Tibial nerve (tissue), 4 donors: ENCODE measurements at regions not wholly inside any gene's neighbourhood (a gene's known extent, or its start where the extent isn't known, plus 50 kb on each side); places are given as distances from the start of the nearest gene placed in this dataset.

Experiments
- DNase-seq, 2 donors: peaks; one replicate each; pipeline ENCODE4 v3.0.0-alpha.2; 2019; ENCODE audit warnings: low spot score in 2 of 2
- H3K27ac ChIP-seq, 4 donors: fragments of 200-600 bp; sonication (generic) in 3 of 4; one replicate each; pipeline ENCODE4 v1.5.1; 2017 to 2019; ENCODE audit warnings: mild to moderate bottlenecking in 1 of 4
- H3K27me3 ChIP-seq, 2 donors: fragments of 200-600 bp; sonication (generic) in 1 of 2; one replicate each; pipeline versions ENCODE4 v1.5.1 to v1.6.0; 2017 to 2019
- H3K36me3 ChIP-seq, 3 donors: fragments of 200-600 bp; sonication (generic); one replicate each; pipeline ENCODE4 v1.5.1; 2018 to 2019
- H3K4me1 ChIP-seq, 4 donors: fragments of 200-600 bp; sonication (generic) in 3 of 4; one replicate each; pipeline ENCODE4 v1.5.1; 2017 to 2019
- H3K4me3 ChIP-seq, 4 donors: fragments of 200-600 bp; sonication (generic) in 3 of 4; one replicate each; pipeline ENCODE4 v1.5.1; 2017 to 2019; ENCODE audit warnings: mild to moderate bottlenecking in 1 of 4, moderate library complexity in 1 of 4
- H3K9me3 ChIP-seq, 4 donors: fragments of 200-600 bp; sonication (generic) in 3 of 4; one replicate each; pipeline ENCODE4 v1.5.1; 2017 to 2019
- CTCF ChIP-seq, 5 experiments: fragments of 200-600 bp in 3 of 5; fragments of 450-650 bp in 2 of 5; sonication (generic) in 3 of 5; IDR thresholded peaks; one replicate each; pipeline ENCODE4 v1.5.1; 2016 to 2019; ENCODE audit warnings: antibody characterized with exemption in 5 of 5, mild to moderate bottlenecking in 3 of 5, moderate library complexity in 2 of 5
- EP300 ChIP-seq, 2 donors: sonication (generic); formaldehyde crosslinking; IDR thresholded peaks; one replicate each; pipeline ENCODE4 v1.6.1; 2017; ENCODE audit warnings: antibody characterized with exemption in 2 of 2, mild to moderate bottlenecking in 1 of 2
- POLR2A ChIP-seq, 2 donors: fragments of 450-650 bp; IDR thresholded peaks; one replicate each; pipeline ENCODE4 v1.6.1; 2017; ENCODE audit warnings: antibody characterized with exemption in 2 of 2, mild to moderate bottlenecking in 2 of 2, moderate library complexity in 2 of 2
- WGBS, 2 donors: methylation state at CpG; one replicate each; pipeline ENCODE4 v1.1.5; 2018; 5-methylcytosine and 5-hydroxymethylcytosine counted together

GRCh38 chrX:19283597-19284339 is 60.0 kb upstream of the PDHA1 start:
- DNase-seq, result no peak
- Histone ChIP-seq H3K36me3 (no peaks in the 10 kb centered on the region), H3K27ac (no peak overlapping the region), H3K9me3 (no peaks in the 10 kb centered on the region), H3K27me3 (no peaks in the 10 kb centered on the region), H3K4me3 (no peak overlapping the region), H3K4me1 (no peaks in the 10 kb centered on the region)
- no peak for TF ChIP-seq CTCF (IDR thresholded peaks at IDR 0.05)
- no peak for TF ChIP-seq POLR2A (IDR thresholded peaks at IDR 0.05)
- TF ChIP-seq EP300 (IDR thresholded peaks at IDR 0.05), result no peak
- WGBS, 2 donors, result 89 to 90% methylated on average over 6 of the region's 6 CpGs

GRCh38 chrX:19285857-19286256 is 57.9 kb upstream of the PDHA1 start:
- Histone ChIP-seq H3K36me3 (no peaks in the 10 kb centered on the region), H3K4me3 (no peak overlapping the region), H3K27me3 (no peaks in the 10 kb centered on the region), H3K9me3 (no peaks in the 10 kb centered on the region), H3K4me1 (no peaks in the 10 kb centered on the region), H3K27ac (no peak overlapping the region)
- TF ChIP-seq EP300 (IDR thresholded peaks at IDR 0.05) (no peak), CTCF (IDR thresholded peaks at IDR 0.05) (no peak), POLR2A (IDR thresholded peaks at IDR 0.05) (no peak)
- DNase-seq, result no peak

- no peak for DNase-seq
- no peaks in the 10 kb centered on the region for H3K9me3 ChIP-seq
- no peaks in the 10 kb centered on the region for H3K36me3 ChIP-seq
- no peak for TF ChIP-seq CTCF (IDR thresholded peaks at IDR 0.05)
- TF ChIP-seq POLR2A (IDR thresholded peaks at IDR 0.05), result no peak
- H3K4me3 ChIP-seq, result no peak overlapping the region
- H3K4me1 ChIP-seq, result no peaks in the 10 kb centered on the region
- no peak overlapping the region for H3K27ac ChIP-seq
- no peaks in the 10 kb centered on the region for H3K27me3 ChIP-seq
- WGBS, 2 donors, result 60 to 70% methylated on average over 5 of the region's 5 CpGs
These were observed 52.6 kb upstream of the PDHA1 start for GRCh38 chrX:19291086-19291485.

- Histone ChIP-seq H3K36me3 (no peaks in the 10 kb centered on the region), H3K27ac (no peak overlapping the region), H3K4me3 (no peak overlapping the region), H3K27me3 (no peaks in the 10 kb centered on the region), H3K9me3 (no peaks in the 10 kb centered on the region), H3K4me1 (no peaks in the 10 kb centered on the region)
- TF ChIP-seq CTCF (IDR thresholded peaks at IDR 0.05), result no peak
- TF ChIP-seq POLR2A (IDR thresholded peaks at IDR 0.05), result no peak
- TF ChIP-seq EP300 (IDR thresholded peaks at IDR 0.05), result no peak
- DNase-seq, result no peak
- WGBS, 2 donors, result 62 to 68% methylated on average over 6 of the region's 6 CpGs
These were observed 50.0 kb upstream of the PDHA1 start for GRCh38 chrX:19293606-19294325.
